HEK293 (cell line): ENCODE measurements at regions not wholly inside any gene's neighbourhood (a gene's known extent, or its start where the extent isn't known, plus 50 kb on each side); places are given as distances from the start of the nearest gene placed in this dataset.

ENCODE experiments used
- AEBP2 ChIP-seq: fragments of 450-650 bp; formaldehyde crosslinking; IDR thresholded peaks from 2 replicates; pipeline ENCODE4 v1.5.1; 2016; ENCODE audit warnings: missing biosample characterization, missing genetic modification characterization, borderline replicate concordance
- BCL11A ChIP-seq: fragments of 450-650 bp; formaldehyde crosslinking; IDR thresholded peaks from 2 replicates; pipeline ENCODE4 v1.5.1; 2016; ENCODE audit warnings: low read depth, missing biosample characterization, missing genetic modification characterization
- CTCF ChIP-seq: fragments of 450-650 bp; formaldehyde crosslinking; IDR thresholded peaks from 2 replicates; pipeline ENCODE4 v1.5.1; 2016; ENCODE audit warnings: missing biosample characterization, missing genetic modification characterization
- HOXA7 ChIP-seq: sonication (generic); formaldehyde crosslinking; IDR thresholded peaks from 2 replicates; pipeline ENCODE4 v1.8.1; 2022; ENCODE audit warnings: missing genetic modification reagents, borderline replicate concordance
- MEIS1 ChIP-seq: sonication (generic); formaldehyde crosslinking; IDR thresholded peaks from 2 replicates; pipeline ENCODE4 v1.8.1; 2022; ENCODE audit warnings: missing genetic modification reagents, mild to moderate bottlenecking, borderline replicate concordance
- PBX3 ChIP-seq: sonication (generic); formaldehyde crosslinking; IDR thresholded peaks from 2 replicates; pipeline ENCODE4 v1.8.1; 2022; ENCODE audit warnings: mild to moderate bottlenecking, moderate library complexity, missing genetic modification reagents
- YY1 ChIP-seq: fragments of 450-650 bp; formaldehyde crosslinking; IDR thresholded peaks from 2 replicates; pipeline ENCODE4 v1.5.1; 2018; ENCODE audit warnings: missing biosample characterization, missing genetic modification characterization
- ZBTB26 ChIP-seq: fragments of 450-650 bp; formaldehyde crosslinking; optimal IDR thresholded peaks from 2 replicates; pipeline ENCODE3; 2016; ENCODE audit warnings: missing biosample characterization, mild to moderate bottlenecking, missing genetic modification characterization
- ZNF175 ChIP-seq: fragments of 450-650 bp; formaldehyde crosslinking; IDR thresholded peaks from 2 replicates; pipeline ENCODE4 v1.5.1; 2016; ENCODE audit warnings: missing biosample characterization, missing genetic modification characterization
- ZNF26 ChIP-seq: fragments of 450-650 bp; formaldehyde crosslinking; IDR thresholded peaks from 2 replicates; pipeline ENCODE4 v1.5.1; 2016; ENCODE audit warnings: missing biosample characterization, missing genetic modification characterization
- ZNF274 ChIP-seq, 2 experiments: fragments of 200-500 bp in 1 of 2; fragments of 450-650 bp in 1 of 2; sonication (Bioruptor generic) in 1 of 2; formaldehyde crosslinking in 1 of 2; IDR thresholded peaks; 2 replicates each; pipeline versions ENCODE4 v1.5.1 to v1.6.1; 2014 to 2016; ENCODE audit warnings: borderline replicate concordance in 1 of 2, inconsistent platforms in 1 of 2, low read length in 1 of 2, missing biosample characterization in 1 of 2, missing genetic modification characterization in 1 of 2
- ZNF530 ChIP-seq: fragments of 450-650 bp; formaldehyde crosslinking; IDR thresholded peaks from 2 replicates; pipeline ENCODE4 v1.5.1; 2016; ENCODE audit warnings: low read depth, missing biosample characterization, missing genetic modification characterization
- ZNF555 ChIP-seq: fragments of 450-650 bp; formaldehyde crosslinking; conservative IDR thresholded peaks from 2 replicates; pipeline ENCODE4 v1.5.1; 2017; ENCODE audit warnings: missing biosample characterization, mild to moderate bottlenecking, missing genetic modification characterization, inconsistent platforms
- ZNF76 ChIP-seq: fragments of 450-650 bp; formaldehyde crosslinking; IDR thresholded peaks from 2 replicates; pipeline ENCODE4; 2016; ENCODE audit warnings: low read depth, missing biosample characterization, missing genetic modification characterization, borderline replicate concordance

GRCh38 chr11:122192634-122193255 is 76.7 kb upstream of the BLID start:
- TF ChIP-seq ZBTB26 (tag by site-specific recombination) (no peak), CTCF (tag by site-specific recombination) (no peak), YY1 (tag by site-specific recombination) (no peak), ZNF175 (tag by site-specific recombination) (no peak), PBX3 (CRISPR knock-in tag) (no peak), ZNF555 (tag by site-specific recombination) (no peak), AEBP2 (tag by site-specific recombination) (no peak), ZNF26 (tag by site-specific recombination) (no peak), HOXA7 (CRISPR knock-in tag) (no peak), BCL11A (no peak), MEIS1 (CRISPR knock-in tag) (no peak), ZNF274 (IDR thresholded peaks at IDR 0.05; ENCODE audit: low read length) (no peak), ZNF274 (tag by site-specific recombination; IDR thresholded peaks at IDR 0.05; ENCODE audit: borderline replicate concordance) (no peak), ZNF76 (no peak), ZNF530 (tag by site-specific recombination) (no peak)
